Naive thymus-derived CD8-positive, alpha-beta T cell (primary cell): ENCODE measurements at regions not wholly inside any gene's neighbourhood (a gene's known extent, or its start where the extent isn't known, plus 50 kb on each side); places are given as distances from the start of the nearest gene placed in this dataset.

ENCODE experiments used
- ATAC-seq, 2 donors: fragments of 150-1000 bp; cut with Tn5 transposase in 1 of 2; sonication (Bioruptor Pico), chemical (Tn5 transposase) in 1 of 2; 1 replicate in 1 of 2; 2 replicates in 1 of 2; pipeline ENCODE4 v1.10.0; 2021; ENCODE audit warnings: mild to moderate bottlenecking in 2 of 2, moderate library complexity in 2 of 2
- POLR2A ChIA-PET: fragments of 350-600 bp; sonication (Branson Sonifier 250); formaldehyde crosslinking; loops from one replicate; lab custom pipeline; 2021; ENCODE audit warnings: antibody characterized with exemption; lab: Charles Lee
- DNase-seq, 10 donors: peaks; one replicate each; pipeline versions ENCODE4 v3.0.0 to v3.0.0-alpha.2; 2020 to 2022
- H3K27ac Mint-ChIP-seq, 10 donors: one replicate each; pipeline ENCODE4 v1.8.0; 2020 to 2022; ENCODE audit warnings: mild to moderate bottlenecking in 10 of 10, mixed read lengths in 10 of 10, moderate library complexity in 4 of 10, inconsistent platforms in 1 of 10
- H3K27me3 Mint-ChIP-seq, 5 donors: one replicate each; pipeline ENCODE4 v1.8.0; 2021 to 2022; ENCODE audit warnings: mixed read lengths in 5 of 5
- H3K36me3 Mint-ChIP-seq, 3 donors: one replicate each; pipeline ENCODE4 v1.8.0; 2020 to 2022; ENCODE audit warnings: mixed read lengths in 3 of 3, mild to moderate bottlenecking in 2 of 3, inconsistent platforms in 1 of 3
- H3K4me1 Mint-ChIP-seq, 4 donors: one replicate each; pipeline ENCODE4 v1.8.0; 2021 to 2022; ENCODE audit warnings: mixed read lengths in 4 of 4
- H3K4me3 Mint-ChIP-seq, 10 donors: one replicate each; pipeline ENCODE4 v1.8.0; 2020 to 2022; ENCODE audit warnings: mild to moderate bottlenecking in 10 of 10, mixed read lengths in 10 of 10, moderate library complexity in 6 of 10, inconsistent platforms in 1 of 10
- H3K9me3 Mint-ChIP-seq, 9 donors: one replicate each; pipeline ENCODE4 v1.8.0; 2020 to 2022; ENCODE audit warnings: mixed read lengths in 9 of 9, mild to moderate bottlenecking in 3 of 9, inconsistent platforms in 1 of 9, moderate library complexity in 1 of 9

DNA sequence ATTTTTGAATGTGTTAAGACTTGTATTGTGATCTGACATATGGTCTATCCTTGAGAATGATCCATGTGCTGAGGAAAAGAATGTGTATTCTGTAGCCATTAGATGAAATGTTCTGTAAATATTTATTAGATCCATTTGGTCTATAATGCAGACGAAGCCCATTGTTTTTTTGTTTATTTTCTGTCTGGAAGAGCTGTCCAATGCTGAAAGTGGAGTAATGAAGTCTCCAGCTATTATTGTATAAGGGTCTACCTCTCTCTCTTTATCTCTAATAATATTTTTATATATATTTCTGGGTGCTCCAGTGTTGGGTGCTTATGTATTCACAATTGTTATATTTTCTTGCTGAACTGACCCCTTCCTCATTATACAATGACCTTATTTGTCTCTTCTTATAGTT, 250.6 kb upstream of the GADL1 start:
- no peak overlapping the region for H3K27ac Mint-ChIP-seq
- H3K4me1 Mint-ChIP-seq: no peaks in the 10 kb centered on the region
- H3K27me3 Mint-ChIP-seq: no peaks in the 10 kb centered on the region
- DNase-seq (no peak), ATAC-seq (no peak)
- H3K9me3 Mint-ChIP-seq: peaks cover 7 to 24% (median 14%) of the 10 kb centered on the region in 9 donors
- POLR2A ChIA-PET: no interaction called here
- no peak overlapping the region for H3K4me3 Mint-ChIP-seq
- peaks cover 0 to 17% (median 11%) of the 10 kb centered on the region in 3 donors for H3K36me3 Mint-ChIP-seq

GRCh38 chr3:31147550-31147949, 253.1 kb upstream of the GADL1 start:
- peaks cover 0 to 29% (median 18%) of the 10 kb centered on the region in 3 donors for H3K36me3 Mint-ChIP-seq
- no peak for DNase-seq
- no peaks in the 10 kb centered on the region for H3K4me1 Mint-ChIP-seq
- H3K27me3 Mint-ChIP-seq: no peaks in the 10 kb centered on the region
- H3K27ac Mint-ChIP-seq: no peak overlapping the region
- H3K4me3 Mint-ChIP-seq: no peak overlapping the region
- no peak for ATAC-seq
- POLR2A ChIA-PET: interaction anchor here (0.7 kb wide), 1 partner anchor 129 kb away, joined by 3 read pairs; no protein-coding TSS in a partner anchor
- H3K9me3 Mint-ChIP-seq: peaks cover 11 to 36% (median 23%) of the 10 kb centered on the region in 9 donors

- no peaks in the 10 kb centered on the region for H3K36me3 Mint-ChIP-seq
- H3K27ac Mint-ChIP-seq: peak overlapping the region in 9 of 10 donors; percentile 1 to 72 (median 17)
- POLR2A ChIA-PET: no interaction called here
- no peaks in the 10 kb centered on the region for H3K9me3 Mint-ChIP-seq
- H3K4me3 Mint-ChIP-seq: peak overlapping the region; percentile 31 to 81 (median 58)
- H3K27me3 Mint-ChIP-seq: no peaks in the 10 kb centered on the region
- ATAC-seq: peak; percentile 41 to 48
- H3K4me1 Mint-ChIP-seq: peaks cover 8 to 10% (median 9%) of the 10 kb centered on the region in 4 donors
- DNase-seq: peak in 2 of 10 donors; percentile 0 to 10
Observed at GRCh38 chr3:31157047-31157694, 262.7 kb upstream of the GADL1 start.

GRCh38 chr3:31157893-31158620, 263.6 kb upstream of the GADL1 start:
- Mint-ChIP-seq H3K27me3 (no peaks in the 10 kb centered on the region), H3K4me3 (no peak overlapping the region), H3K4me1 (peaks cover 8 to 10% (median 9%) of the 10 kb centered on the region in 4 donors), H3K9me3 (no peaks in the 10 kb centered on the region), H3K36me3 (no peaks in the 10 kb centered on the region), H3K27ac (no peak overlapping the region)
- POLR2A ChIA-PET: no interaction called here
- ATAC-seq (no peak), DNase-seq (no peak)

DNA sequence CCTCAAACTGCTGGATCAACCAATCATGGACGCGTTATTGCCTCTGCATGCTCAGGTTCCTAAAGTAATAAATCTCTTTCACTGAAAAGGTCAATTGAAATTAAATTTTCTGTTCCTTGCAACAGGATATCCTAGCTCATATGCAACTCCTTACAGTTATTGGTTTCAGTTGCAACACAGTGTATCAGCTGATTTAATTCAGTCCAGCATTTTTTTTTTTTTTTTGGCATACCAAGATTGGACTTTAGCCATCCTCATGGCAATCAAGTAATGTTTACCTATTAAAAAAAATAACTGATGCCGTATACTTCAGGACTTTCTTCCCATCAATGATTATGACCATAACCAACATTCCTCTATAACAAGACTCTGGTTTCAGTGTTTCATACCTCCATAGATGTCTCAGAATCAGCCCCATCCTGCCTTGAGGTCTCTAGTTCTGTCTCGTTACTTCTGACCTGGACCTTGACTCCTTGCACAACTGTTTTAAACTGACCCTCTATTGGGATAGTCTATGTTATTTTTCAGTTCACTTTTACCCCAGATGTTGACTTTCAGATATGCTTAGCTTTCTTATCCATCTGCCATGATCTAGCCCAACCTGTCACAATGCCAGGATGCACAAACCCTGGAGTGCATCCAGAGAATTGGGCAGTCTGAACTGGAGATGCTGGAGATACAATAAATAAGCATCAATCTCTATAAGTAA, 265.0 kb upstream of the GADL1 start:
- H3K4me1 Mint-ChIP-seq: peaks cover 8 to 10% (median 9%) of the 10 kb centered on the region in 4 donors
- ATAC-seq (no peak), DNase-seq (no peak)
- H3K27me3 Mint-ChIP-seq: no peaks in the 10 kb centered on the region
- POLR2A ChIA-PET: interaction anchor here (0.7 kb wide), 1 partner anchor 588 kb away, joined by 3 read pairs; no protein-coding TSS in a partner anchor
- H3K36me3 Mint-ChIP-seq: no peaks in the 10 kb centered on the region
- H3K9me3 Mint-ChIP-seq: no peaks in the 10 kb centered on the region
- H3K4me3 Mint-ChIP-seq: no peak overlapping the region
- no peak overlapping the region for H3K27ac Mint-ChIP-seq

- POLR2A ChIA-PET: no interaction called here
- H3K4me3 Mint-ChIP-seq: no peak overlapping the region
- no peaks in the 10 kb centered on the region for H3K9me3 Mint-ChIP-seq
- no peak for ATAC-seq
- H3K27me3 Mint-ChIP-seq: no peaks in the 10 kb centered on the region
- no peak for DNase-seq
- H3K27ac Mint-ChIP-seq: no peak overlapping the region
- H3K36me3 Mint-ChIP-seq: no peaks in the 10 kb centered on the region
- H3K4me1 Mint-ChIP-seq: peaks cover 5 to 12% (median 10%) of the 10 kb centered on the region in 4 donors
Observed at GRCh38 chr3:31161889-31162288, 267.4 kb upstream of the GADL1 start.

- no peaks in the 10 kb centered on the region for H3K36me3 Mint-ChIP-seq
- no peak overlapping the region for H3K27ac Mint-ChIP-seq
- DNase-seq (no peak), ATAC-seq (no peak)
- no peak overlapping the region for H3K4me3 Mint-ChIP-seq
- no peaks in the 10 kb centered on the region for H3K27me3 Mint-ChIP-seq
- POLR2A ChIA-PET: no interaction called here
- H3K9me3 Mint-ChIP-seq: no peaks in the 10 kb centered on the region
- peaks cover 2 to 8% (median 7%) of the 10 kb centered on the region in 4 donors for H3K4me1 Mint-ChIP-seq
Observed at GRCh38 chr3:31164381-31164780, 269.9 kb upstream of the GADL1 start.

DNA sequence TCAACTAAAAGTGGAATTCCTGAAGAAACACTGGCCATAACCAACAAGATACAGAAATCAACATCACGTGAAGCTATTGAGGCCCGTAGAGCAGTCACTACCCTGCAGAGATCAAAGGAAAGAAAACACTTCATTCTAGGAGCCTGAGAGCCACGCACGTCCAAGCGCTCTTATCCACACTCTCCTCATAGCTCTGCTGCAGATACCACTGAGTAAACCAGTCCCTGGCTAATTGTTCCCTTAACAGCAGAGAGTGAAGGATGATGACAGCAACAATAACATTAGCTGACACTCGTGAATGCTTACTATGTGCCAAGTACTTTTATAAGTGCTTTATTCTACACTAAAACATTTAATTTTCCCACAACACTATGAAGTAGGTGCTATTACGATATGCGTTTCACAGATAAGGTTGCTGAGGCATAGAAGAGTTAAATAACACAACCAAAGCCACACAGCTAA, 271.0 kb upstream of the GADL1 start:
- DNase-seq: no peak
- no peak overlapping the region for H3K4me3 Mint-ChIP-seq
- H3K27ac Mint-ChIP-seq: peak overlapping the region in 2 of 10 donors; percentile 1 to 63
- ATAC-seq: no peak
- H3K9me3 Mint-ChIP-seq: no peaks in the 10 kb centered on the region
- peaks cover 2 to 8% (median 7%) of the 10 kb centered on the region in 4 donors for H3K4me1 Mint-ChIP-seq
- H3K36me3 Mint-ChIP-seq: no peaks in the 10 kb centered on the region
- POLR2A ChIA-PET: no interaction called here
- H3K27me3 Mint-ChIP-seq: no peaks in the 10 kb centered on the region

- Mint-ChIP-seq H3K36me3 (no peaks in the 10 kb centered on the region), H3K9me3 (no peaks in the 10 kb centered on the region), H3K27ac (no peak overlapping the region), H3K4me1 (peaks cover 3 to 8% (median 7%) of the 10 kb centered on the region in 4 donors), H3K27me3 (no peaks in the 10 kb centered on the region), H3K4me3 (no peak overlapping the region)
- no peak for ATAC-seq
- DNase-seq: no peak
- POLR2A ChIA-PET: no interaction called here
Observed at GRCh38 chr3:31166249-31166885, 271.9 kb upstream of the GADL1 start.

DNA sequence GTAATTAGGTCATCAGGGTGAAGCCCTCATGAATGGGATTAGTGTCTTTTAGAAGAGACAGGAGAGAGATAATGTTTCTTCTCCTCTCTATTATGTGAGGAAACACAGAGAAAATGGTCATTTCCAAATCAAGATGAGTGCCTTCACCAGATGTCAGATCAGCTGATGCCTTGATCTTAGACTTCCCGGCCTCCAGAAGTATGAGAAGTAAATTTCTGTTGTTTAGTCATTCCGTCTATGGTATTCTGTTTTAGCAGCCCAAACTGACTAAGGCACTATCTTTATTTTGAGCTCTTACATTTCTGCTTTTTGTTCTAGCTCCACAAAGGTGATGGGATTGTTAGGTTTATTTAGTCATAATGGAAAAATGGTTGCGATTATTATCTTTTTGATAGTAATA, 273.2 kb upstream of the GADL1 start:
- no peak for ATAC-seq
- POLR2A ChIA-PET: no interaction called here
- Mint-ChIP-seq H3K9me3 (no peaks in the 10 kb centered on the region), H3K4me1 (peaks cover 2 to 8% (median 7%) of the 10 kb centered on the region in 4 donors), H3K27ac (no peak overlapping the region), H3K27me3 (no peaks in the 10 kb centered on the region), H3K36me3 (no peaks in the 10 kb centered on the region), H3K4me3 (no peak overlapping the region)
- DNase-seq: no peak

DNA sequence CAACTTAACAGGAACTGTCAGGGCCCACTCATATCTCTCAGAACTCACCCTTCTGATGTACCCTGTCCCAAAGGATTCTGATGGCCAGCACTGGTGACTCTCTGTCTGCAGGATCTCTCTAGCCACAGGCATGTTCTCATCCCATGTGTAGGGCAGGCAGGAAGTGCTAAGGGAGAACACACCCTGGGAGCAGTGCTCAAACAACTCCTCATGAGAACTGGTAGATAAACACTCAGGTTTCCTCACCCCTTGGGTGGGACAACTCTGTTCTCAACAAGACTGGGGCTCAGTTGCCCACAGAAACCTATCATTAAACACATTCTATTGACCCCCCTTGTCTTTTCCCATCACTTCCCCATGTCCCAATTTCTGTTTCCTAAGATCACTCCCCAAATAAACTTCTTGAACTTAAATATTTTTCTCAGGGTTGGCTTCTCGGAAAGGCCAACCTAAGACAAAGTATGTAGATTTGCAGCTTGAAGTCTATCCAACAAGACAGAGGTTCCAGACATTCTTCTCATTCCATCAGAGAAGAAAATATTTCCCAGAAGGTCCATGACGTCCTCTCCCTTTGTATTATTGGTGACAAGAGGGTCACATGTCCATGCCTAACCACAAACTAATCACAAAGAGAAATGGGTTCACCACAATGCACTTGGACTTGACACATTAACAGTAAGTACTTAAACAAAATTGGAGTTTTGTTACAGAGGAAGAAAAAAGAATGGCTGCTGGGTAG, 276.6 kb upstream of the GADL1 start:
- ATAC-seq (no peak), DNase-seq (no peak)
- Mint-ChIP-seq H3K4me1 (peaks cover 3 to 8% (median 7%) of the 10 kb centered on the region in 4 donors), H3K27ac (no peak overlapping the region), H3K36me3 (peaks cover 0 to 3% (median 0%) of the 10 kb centered on the region in 3 donors), H3K4me3 (no peak overlapping the region), H3K9me3 (no peaks in the 10 kb centered on the region), H3K27me3 (no peaks in the 10 kb centered on the region)
- POLR2A ChIA-PET: no interaction called here

GRCh38 chr3:31172336-31172735, 277.9 kb upstream of the GADL1 start:
- ATAC-seq: no peak
- peaks cover 0 to 2% (median 0%) of the 10 kb centered on the region in 9 donors for H3K9me3 Mint-ChIP-seq
- H3K4me3 Mint-ChIP-seq: no peak overlapping the region
- POLR2A ChIA-PET: no interaction called here
- H3K27me3 Mint-ChIP-seq: no peaks in the 10 kb centered on the region
- DNase-seq: no peak
- peaks cover 0 to 3% (median 0%) of the 10 kb centered on the region in 4 donors for H3K4me1 Mint-ChIP-seq
- peak overlapping the region in 1 of 10 donors; percentile 7 for H3K27ac Mint-ChIP-seq
- H3K36me3 Mint-ChIP-seq: peaks cover 0 to 3% (median 0%) of the 10 kb centered on the region in 3 donors
